MM.1S (cell line): ENCODE measurements at regions not wholly inside any gene's neighbourhood (a gene's known extent, or its start where the extent isn't known, plus 50 kb on each side); places are given as distances from the start of the nearest gene placed in this dataset.

ENCODE experiments used
- DNase-seq: peaks from one replicate; pipeline ENCODE4 v3.0.0-alpha.2; 2015
- H2AFZ ChIP-seq: fragments of 300-600 bp; sonication (generic); 2 replicates; pipeline ENCODE4 v1.6.0; 2016; ENCODE audit warnings: antibody characterized with exemption, low read length
- H3F3A ChIP-seq: fragments of 300-600 bp; sonication (generic); 2 replicates; pipeline ENCODE4 v1.6.1; 2016; ENCODE audit warnings: mild to moderate bottlenecking, antibody characterized with exemption, low read length, moderate library complexity, mixed read lengths; ENCODE audit not compliant: insufficient read depth
- H3K27ac ChIP-seq: fragments of 300-600 bp; sonication (generic); 2 replicates; pipeline ENCODE4 v1.5.1; 2016; ENCODE audit warnings: mild to moderate bottlenecking, low read length
- H3K27me3 ChIP-seq: fragments of 300-600 bp; sonication (generic); replicated peaks from 2 replicates; pipeline ENCODE4 v1.6.0; 2016; ENCODE audit warnings: low read length; ENCODE audit not compliant: insufficient read depth
- H3K36me3 ChIP-seq: fragments of 300-600 bp; sonication (generic); replicated peaks from 2 replicates; pipeline ENCODE4 v1.6.1; 2016; ENCODE audit warnings: mild to moderate bottlenecking, low read length, mixed read lengths; ENCODE audit not compliant: insufficient read depth
- H3K4me1 ChIP-seq: fragments of 300-600 bp; sonication (generic); 2 replicates; pipeline ENCODE4 v1.6.1; 2016; ENCODE audit warnings: low read length, mixed read lengths
- H3K4me2 ChIP-seq: fragments of 300-600 bp; sonication (generic); 2 replicates; pipeline ENCODE4 v1.6.0; 2016; ENCODE audit warnings: low read depth, low read length
- H3K4me3 ChIP-seq: fragments of 300-600 bp; sonication (generic); 2 replicates; pipeline ENCODE4 v1.5.1; 2016; ENCODE audit warnings: low read length, mixed read lengths
- H3K79me2 ChIP-seq: fragments of 300-600 bp; sonication (generic); 2 replicates; pipeline ENCODE4 v1.6.1; 2016; ENCODE audit warnings: mixed run types, low read length, mixed read lengths
- H3K9ac ChIP-seq: fragments of 300-600 bp; sonication (generic); 2 replicates; pipeline ENCODE4 v1.6.1; 2016; ENCODE audit warnings: low read length, mixed read lengths
- H3K9me2 ChIP-seq: fragments of 300-600 bp; sonication (generic); replicated peaks from 2 replicates; pipeline ENCODE4 v1.6.1; 2016; ENCODE audit warnings: mild to moderate bottlenecking, low read length, mixed read lengths; ENCODE audit not compliant: insufficient read depth
- H3K9me3 ChIP-seq: fragments of 300-600 bp; sonication (generic); replicated peaks from 2 replicates; pipeline ENCODE4 v1.6.1; 2016; ENCODE audit warnings: mild to moderate bottlenecking, low read length, mixed read lengths; ENCODE audit not compliant: insufficient read depth
- H4K20me1 ChIP-seq: fragments of 300-600 bp; sonication (generic); 2 replicates; pipeline ENCODE4 v1.6.1; 2016; ENCODE audit warnings: mild to moderate bottlenecking, low read length, moderate library complexity, mixed read lengths; ENCODE audit not compliant: insufficient read depth
- EZH2 ChIP-seq: fragments of 300-600 bp; sonication (generic); optimal IDR thresholded peaks from 2 replicates; pipeline ENCODE3; 2017; ENCODE audit warnings: low read depth, mild to moderate bottlenecking, antibody characterized with exemption, low read length, mixed read lengths
- EZH2phosphoT487 ChIP-seq: fragments of 300-600 bp; sonication (generic); IDR thresholded peaks from 2 replicates; pipeline ENCODE4 v1.6.1; 2018; ENCODE audit warnings: antibody characterized with exemption, low read length
- TF ChIP-seq, protein P1 (sequence below): fragments of 300-600 bp; sonication (generic); IDR thresholded peaks from 2 replicates; pipeline ENCODE4 v1.5.1; 2016; ENCODE audit warnings: antibody characterized with exemption, low read length, mixed read lengths

DNA sequence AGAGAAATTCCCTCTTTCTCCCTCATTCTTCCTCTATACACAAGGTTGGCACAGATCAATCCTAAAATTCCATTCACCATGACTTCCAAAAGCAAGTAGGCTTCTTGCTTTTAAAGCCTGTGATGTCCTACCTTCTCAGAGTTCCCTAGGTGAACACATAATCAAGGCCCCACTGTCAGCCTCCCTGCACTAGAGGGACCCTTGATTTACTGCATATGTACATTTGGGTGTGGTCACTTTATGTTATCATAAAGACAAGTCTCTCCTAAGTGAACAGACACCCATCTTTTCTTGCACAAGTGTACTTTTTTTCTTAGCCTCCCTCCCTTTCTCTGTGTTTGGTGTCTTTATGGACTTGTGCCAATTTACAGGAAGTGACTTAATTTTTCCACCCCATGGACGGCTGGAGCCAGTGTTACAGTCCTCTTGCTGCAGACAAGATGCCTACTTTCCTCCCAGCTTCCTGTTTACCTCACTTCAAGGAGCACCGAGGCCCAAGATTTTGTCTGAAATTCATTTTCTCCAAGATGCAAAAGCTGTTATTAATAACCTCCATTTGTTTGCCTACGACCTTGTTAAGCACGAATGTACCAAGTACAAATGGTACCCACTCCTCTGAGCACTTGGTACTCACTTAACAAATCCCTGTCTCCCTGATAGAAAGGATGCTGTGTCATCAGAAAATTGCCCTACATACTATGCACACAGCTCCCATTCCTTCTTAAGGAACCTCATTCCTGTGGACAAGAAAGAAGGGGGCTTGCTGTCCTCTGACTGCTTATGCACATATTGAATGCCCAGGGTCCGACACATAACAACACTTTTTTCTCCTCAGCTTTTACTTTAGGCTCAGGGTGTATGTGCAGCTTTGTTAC lies 82.8 kb upstream of the SLC44A3 start:
- no peak overlapping the region for H3K9ac ChIP-seq
- H3K4me1 ChIP-seq, result no peaks in the 10 kb centered on the region
- DNase-seq, result no peak

DNA sequence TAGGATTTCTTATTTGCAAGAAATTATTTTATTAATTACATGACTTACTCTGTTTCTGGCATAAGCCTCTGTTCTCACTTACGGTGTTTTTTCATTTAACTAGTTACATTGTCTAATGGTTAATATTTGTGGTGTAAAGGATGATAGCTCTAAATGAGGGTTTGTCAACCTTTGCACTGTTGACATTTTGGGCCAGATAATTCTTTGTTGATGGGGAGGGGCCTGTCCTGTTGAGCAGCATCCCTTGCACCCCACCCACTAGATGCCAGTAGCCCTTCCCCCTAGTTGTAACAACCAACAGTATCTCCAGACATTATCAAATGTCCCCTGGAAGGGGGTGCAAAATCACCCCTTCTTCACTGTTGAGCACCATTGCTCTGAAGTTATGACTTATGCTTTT lies 83.6 kb upstream of the SLC44A3 start:
- H3K79me2 ChIP-seq, result no peaks in the 10 kb centered on the region
- H3K36me3 ChIP-seq, result no peaks in the 10 kb centered on the region
- H3K9me2 ChIP-seq, result no peaks in the 10 kb centered on the region
- no peak for DNase-seq
- H4K20me1 ChIP-seq, result no peaks in the 10 kb centered on the region
- no peaks in the 10 kb centered on the region for H3K27me3 ChIP-seq
- no peak overlapping the region for H3K4me3 ChIP-seq
- no peaks in the 10 kb centered on the region for H3K9me3 ChIP-seq
- H3K4me2 ChIP-seq, result no peak overlapping the region
- no peaks in the 10 kb centered on the region for H3F3A ChIP-seq
- H3K4me1 ChIP-seq, result no peaks in the 10 kb centered on the region
- H2AFZ ChIP-seq, result no peak overlapping the region
- H3K9ac ChIP-seq, result no peak overlapping the region
- TF ChIP-seq, protein P1, sequence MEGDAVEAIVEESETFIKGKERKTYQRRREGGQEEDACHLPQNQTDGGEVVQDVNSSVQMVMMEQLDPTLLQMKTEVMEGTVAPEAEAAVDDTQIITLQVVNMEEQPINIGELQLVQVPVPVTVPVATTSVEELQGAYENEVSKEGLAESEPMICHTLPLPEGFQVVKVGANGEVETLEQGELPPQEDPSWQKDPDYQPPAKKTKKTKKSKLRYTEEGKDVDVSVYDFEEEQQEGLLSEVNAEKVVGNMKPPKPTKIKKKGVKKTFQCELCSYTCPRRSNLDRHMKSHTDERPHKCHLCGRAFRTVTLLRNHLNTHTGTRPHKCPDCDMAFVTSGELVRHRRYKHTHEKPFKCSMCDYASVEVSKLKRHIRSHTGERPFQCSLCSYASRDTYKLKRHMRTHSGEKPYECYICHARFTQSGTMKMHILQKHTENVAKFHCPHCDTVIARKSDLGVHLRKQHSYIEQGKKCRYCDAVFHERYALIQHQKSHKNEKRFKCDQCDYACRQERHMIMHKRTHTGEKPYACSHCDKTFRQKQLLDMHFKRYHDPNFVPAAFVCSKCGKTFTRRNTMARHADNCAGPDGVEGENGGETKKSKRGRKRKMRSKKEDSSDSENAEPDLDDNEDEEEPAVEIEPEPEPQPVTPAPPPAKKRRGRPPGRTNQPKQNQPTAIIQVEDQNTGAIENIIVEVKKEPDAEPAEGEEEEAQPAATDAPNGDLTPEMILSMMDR, result no peak
- no peak for TF ChIP-seq EZH2phosphoT487
- TF ChIP-seq EZH2, result no peak
- H3K27ac ChIP-seq, result no peak overlapping the region

More for the DNA sequence above, 82.8 kb upstream of the SLC44A3 start:
- Histone ChIP-seq H3K79me2 (no peaks in the 10 kb centered on the region), H3K27me3 (no peaks in the 10 kb centered on the region), H3K4me3 (no peak overlapping the region), H3K9me2 (no peaks in the 10 kb centered on the region), H3F3A (no peaks in the 10 kb centered on the region), H3K4me2 (no peak overlapping the region), H3K9me3 (no peaks in the 10 kb centered on the region), H2AFZ (no peak overlapping the region), H3K36me3 (no peaks in the 10 kb centered on the region), H4K20me1 (no peaks in the 10 kb centered on the region), H3K27ac (no peak overlapping the region)
- TF ChIP-seq EZH2phosphoT487 (no peak), EZH2 (no peak)
- TF ChIP-seq, protein P1, result no peak

DNA sequence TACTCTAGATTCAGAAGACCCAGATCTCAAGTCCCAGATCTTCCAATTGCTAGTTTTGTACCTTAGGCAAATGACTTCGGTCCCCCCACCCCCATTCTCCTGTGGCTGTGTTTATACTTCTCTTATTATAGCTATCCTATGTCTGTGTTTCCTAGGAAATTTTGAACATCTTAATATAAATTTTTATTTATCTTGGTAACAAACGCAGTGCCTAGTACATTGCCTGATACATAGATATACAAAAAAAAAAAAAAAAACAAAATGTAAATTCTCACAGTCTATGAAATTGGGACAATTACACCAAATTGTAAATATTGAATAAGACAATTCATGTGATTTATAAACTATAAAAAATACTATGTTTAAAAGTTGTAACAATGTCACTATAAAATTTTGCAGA lies 84.1 kb upstream of the SLC44A3 start:
- Histone ChIP-seq H3K9ac (no peak overlapping the region), H3K4me1 (no peaks in the 10 kb centered on the region), H3K27ac (no peak overlapping the region)

More for the DNA sequence above, 84.1 kb upstream of the SLC44A3 start:
- Histone ChIP-seq H3F3A (no peaks in the 10 kb centered on the region), H3K4me3 (no peak overlapping the region), H3K79me2 (no peaks in the 10 kb centered on the region), H2AFZ (no peak overlapping the region), H3K4me2 (no peak overlapping the region), H3K27me3 (no peaks in the 10 kb centered on the region), H4K20me1 (no peaks in the 10 kb centered on the region), H3K36me3 (no peaks in the 10 kb centered on the region), H3K9me2 (no peaks in the 10 kb centered on the region), H3K9me3 (no peaks in the 10 kb centered on the region)
- DNase-seq, result no peak
- TF ChIP-seq EZH2phosphoT487 (no peak), EZH2 (no peak)
- TF ChIP-seq, protein P1, result no peak
